ENCODE measurements at regions not wholly inside any gene's neighbourhood (a gene's known extent, or its start where the extent isn't known, plus 50 kb on each side); places are given as distances from the start of the nearest gene placed in this dataset.

GRCh38 chr16:5820472-5820871 lies 722.9 kb upstream of the EEF2KMT start:
- TF ChIP-seq ZNF629 (tag by site-specific recombination; IDR thresholded peaks at IDR 0.05): no peak
- TF ChIP-seq ZNF341 (tag by site-specific recombination; IDR thresholded peaks at IDR 0.05; ENCODE audit: low read depth): no peak
- no peak for TF ChIP-seq ZNF518A (tag by site-specific recombination; conservative IDR thresholded peaks at IDR 0.05; ENCODE audit: low read depth)
- TF ChIP-seq CTCF (tag by site-specific recombination; IDR thresholded peaks at IDR 0.05): no peak
- TF ChIP-seq ZNF274 (IDR thresholded peaks at IDR 0.05; ENCODE audit: low read length): no peak
- TF ChIP-seq ZNF274 (tag by site-specific recombination; IDR thresholded peaks at IDR 0.05; ENCODE audit: borderline replicate concordance): no peak
- TF ChIP-seq ZNF792 (tag by site-specific recombination; IDR thresholded peaks at IDR 0.05): no peak
- TF ChIP-seq PRDM10 (tag by site-specific recombination; IDR thresholded peaks at IDR 0.05): no peak
- TF ChIP-seq ZNF146 (tag by site-specific recombination; IDR thresholded peaks at IDR 0.05): no peak
- no peak for TF ChIP-seq ZEB2 (tag by site-specific recombination; IDR thresholded peaks at IDR 0.05)
- no peak for TF ChIP-seq HOXD13 (CRISPR knock-in tag; IDR thresholded peaks at IDR 0.05; ENCODE audit: borderline replicate concordance)
- TF ChIP-seq ZNF211 (tag by site-specific recombination; IDR thresholded peaks at IDR 0.05; ENCODE audit: low read depth): no peak

Data from HEK293 (cell line).